ENCODE measurements at regions not wholly inside any gene's neighbourhood (a gene's known extent, or its start where the extent isn't known, plus 50 kb on each side); places are given as distances from the start of the nearest gene placed in this dataset.
"Not testable (repeated sequence)": the region's sequence is repeated elsewhere in the genome, so short reads cannot be mapped to it uniquely, and the experiment has no call there.

GRCh38 chr12:123061441-123062205 is 81.1 kb downstream of the ARL6IP4 start:
- no peak for DNase-seq (ENCODE audit: low spot score)

DNA sequence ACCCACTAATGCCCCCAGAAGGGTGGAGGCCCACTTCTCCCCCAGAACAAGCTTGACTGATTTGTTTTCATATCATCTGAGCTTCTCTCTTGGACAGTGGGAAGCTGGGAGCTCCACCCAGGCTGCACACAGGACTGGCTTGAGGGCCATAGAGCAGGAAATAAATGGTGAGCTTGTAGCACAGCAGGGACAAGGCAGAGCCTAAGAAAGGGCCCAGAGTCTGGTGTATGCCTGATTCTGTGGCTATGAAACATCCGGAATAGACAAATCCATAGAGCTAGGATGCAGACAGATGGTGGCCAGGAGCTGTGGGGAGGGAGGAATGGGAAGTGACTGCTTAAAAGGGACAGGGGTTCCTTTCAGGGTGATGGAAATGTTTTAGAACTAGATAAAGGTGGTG is 79.0 kb downstream of the ARL6IP4 start:
- no peak for DNase-seq (ENCODE audit: low spot score)

DNA sequence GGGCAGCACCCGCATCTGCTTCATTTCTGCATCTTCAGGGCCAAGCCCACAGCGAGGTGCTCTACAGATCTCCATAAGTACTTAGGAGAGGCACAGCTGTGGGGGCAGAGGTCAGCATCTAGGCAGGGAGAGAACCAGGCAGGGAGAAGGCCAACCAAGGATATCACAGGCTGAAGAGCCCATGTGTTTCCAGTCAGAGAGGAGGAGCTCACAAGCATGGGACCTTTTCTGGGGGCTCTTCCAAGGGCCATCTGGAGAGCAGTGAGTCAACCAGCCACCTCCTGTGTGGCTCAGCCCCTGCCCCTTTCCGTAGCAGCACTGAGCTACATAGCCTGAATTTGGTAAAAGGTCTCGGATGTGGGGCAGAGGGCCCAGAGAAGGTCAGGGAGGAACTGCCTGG is 78.5 kb downstream of the ARL6IP4 start:
- DNase-seq (ENCODE audit: low spot score) = no peak

- no peak for DNase-seq (ENCODE audit: low spot score)
Observed at GRCh38 chr12:123058481-123058880, 78.0 kb downstream of the ARL6IP4 start.

- DNase-seq (ENCODE audit: low spot score) = no peak
Observed at GRCh38 chr12:123057513-123058265, 77.2 kb downstream of the ARL6IP4 start.

- no peak for DNase-seq (ENCODE audit: low spot score)
Observed at GRCh38 chr12:123056709-123057108, 76.2 kb downstream of the ARL6IP4 start.

DNA sequence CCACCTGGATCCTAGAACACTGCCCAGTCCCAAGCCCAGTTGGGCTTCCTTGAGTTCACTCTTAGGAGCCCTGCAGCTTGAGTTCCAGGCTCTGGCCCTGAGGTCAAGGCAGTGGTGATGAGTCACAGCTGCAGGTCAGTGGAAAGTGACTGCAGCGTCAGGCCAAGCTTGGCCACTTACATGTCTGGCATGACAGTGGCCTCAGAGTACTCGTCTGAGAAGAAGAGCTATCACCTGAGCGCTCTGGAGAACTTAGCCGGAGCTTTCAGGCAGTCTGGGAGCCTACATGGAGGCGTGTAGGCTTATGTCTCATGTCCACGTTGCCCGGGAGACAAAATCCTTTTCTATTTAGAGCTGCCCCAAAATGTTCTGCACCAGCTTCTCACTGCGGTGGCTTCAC is 75.6 kb downstream of the ARL6IP4 start:
- DNase-seq (ENCODE audit: low spot score) = no peak

DNA sequence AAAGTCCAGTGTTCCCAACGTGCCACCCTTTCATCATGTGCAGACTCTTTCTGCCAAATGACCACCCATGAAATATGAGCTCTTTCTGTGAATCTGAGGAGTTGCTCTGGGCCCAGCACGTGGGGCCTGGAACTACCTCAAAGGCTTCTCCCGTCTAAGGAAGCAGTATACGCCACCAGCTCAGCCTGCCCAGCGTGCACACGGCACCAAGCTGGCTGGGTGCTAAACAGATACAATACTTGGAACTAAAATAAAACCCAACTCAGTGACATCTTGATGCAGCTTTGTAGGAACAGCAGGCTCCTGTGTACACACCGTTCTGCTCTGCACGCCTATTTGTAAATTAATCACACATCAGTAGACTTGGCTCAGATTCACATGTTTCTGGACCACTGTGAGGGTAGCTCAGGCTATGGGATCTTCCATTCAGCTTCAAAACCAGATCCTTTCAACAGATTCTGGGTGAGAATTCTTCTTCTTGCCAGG is 74.8 kb downstream of the ARL6IP4 start:
- no peak for DNase-seq (ENCODE audit: low spot score)

- DNase-seq (ENCODE audit: low spot score) = no peak
Observed at GRCh38 chr12:123054371-123054770, 73.9 kb downstream of the ARL6IP4 start.

DNA sequence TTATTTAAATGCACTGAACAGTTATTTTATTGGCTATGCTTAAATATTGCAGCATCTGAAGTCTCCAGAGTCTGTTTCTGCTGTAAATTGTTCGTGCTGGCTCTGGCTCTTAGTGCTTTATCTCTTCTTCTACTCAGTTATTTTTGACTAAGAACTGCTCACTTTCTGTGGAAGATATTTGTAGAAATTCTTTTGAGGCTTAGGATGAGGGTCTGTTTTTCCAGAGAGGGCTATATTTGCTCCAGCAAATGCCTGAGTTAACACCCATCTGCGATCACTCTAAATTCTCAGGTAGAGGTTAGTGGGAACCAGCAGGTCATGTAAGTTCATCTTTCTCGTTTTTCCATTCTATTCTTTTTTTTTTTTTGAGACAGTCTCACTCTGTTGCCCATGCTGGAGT is 71.1 kb downstream of the ARL6IP4 start:
- no peak for DNase-seq (ENCODE audit: low spot score)

- DNase-seq (ENCODE audit: low spot score) = no peak
Observed at GRCh38 chr12:123050913-123051312, 70.4 kb downstream of the ARL6IP4 start.

- DNase-seq (ENCODE audit: low spot score) = no peak
Observed at GRCh38 chr12:123050331-123050831, 69.9 kb downstream of the ARL6IP4 start.

- no peak for DNase-seq (ENCODE audit: low spot score)
Observed at GRCh38 chr12:123049398-123050240, 69.1 kb downstream of the ARL6IP4 start.

DNA sequence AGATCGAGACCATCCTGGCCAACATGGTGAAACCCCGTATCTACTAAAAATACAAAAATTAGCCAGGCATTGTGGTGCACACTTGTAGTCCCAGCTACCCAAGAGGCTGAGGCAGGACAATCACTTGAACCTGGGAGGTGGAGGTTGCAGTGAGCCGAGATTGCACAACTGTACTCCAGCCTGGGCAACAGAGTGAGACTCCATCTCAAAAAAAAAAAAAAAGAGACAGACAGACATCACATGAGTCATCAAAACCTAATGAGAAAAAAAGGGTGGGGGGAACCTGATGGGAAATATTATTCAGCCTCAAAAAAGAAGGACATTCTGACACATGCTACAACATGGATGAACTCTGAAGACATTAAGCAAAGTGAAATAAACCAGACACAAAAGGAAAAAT is 67.4 kb downstream of the ARL6IP4 start:
- DNase-seq (ENCODE audit: low spot score) = not testable (repeated sequence)

DNA sequence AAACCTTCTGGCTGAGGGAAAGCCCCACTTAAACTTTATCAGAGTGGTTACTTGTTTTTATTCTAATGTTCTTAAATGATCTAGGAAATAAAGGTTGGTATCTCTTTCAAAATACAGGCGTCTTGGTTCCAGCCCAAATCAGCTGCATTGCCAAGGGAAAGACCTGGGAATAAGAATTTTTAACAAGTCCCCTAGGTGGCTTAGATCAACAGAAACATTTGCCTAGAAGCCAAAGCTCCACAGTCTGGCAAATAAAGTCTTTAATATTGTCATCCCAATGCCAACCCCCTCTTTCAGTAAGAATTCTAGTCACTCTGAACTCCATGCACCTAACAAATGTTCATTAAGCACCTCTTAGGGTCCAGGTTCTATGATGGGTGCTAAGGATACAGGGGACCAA is 66.8 kb downstream of the ARL6IP4 start:
- DNase-seq (ENCODE audit: low spot score) = no peak

DNA sequence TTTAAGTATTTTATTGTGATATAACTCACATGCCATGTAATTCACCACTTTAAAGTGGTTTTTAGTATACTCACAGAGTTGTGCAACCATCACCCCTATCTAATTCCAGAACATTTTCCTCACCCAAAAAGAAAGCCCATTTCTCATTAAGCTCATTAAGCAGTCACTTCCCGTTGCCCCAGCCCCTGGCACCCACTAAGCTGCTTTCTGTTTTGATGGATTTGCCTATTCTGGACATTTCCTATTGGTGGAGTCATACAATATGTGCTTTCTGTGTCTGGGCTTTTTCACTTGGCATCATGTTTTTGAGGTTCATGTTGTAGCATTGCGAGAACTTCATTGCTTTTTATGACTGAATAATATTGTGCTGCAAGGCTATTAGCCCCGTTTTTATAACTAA is 66.0 kb downstream of the ARL6IP4 start:
- DNase-seq (ENCODE audit: low spot score) = no peak

- no peak for DNase-seq (ENCODE audit: low spot score)
Observed at GRCh38 chr12:123045678-123046077, 65.2 kb downstream of the ARL6IP4 start.

GRCh38 chr12:123044351-123044750 is 63.9 kb downstream of the ARL6IP4 start:
- DNase-seq (ENCODE audit: low spot score) = no peak

- DNase-seq (ENCODE audit: low spot score) = peak; percentile 72
Observed at GRCh38 chr12:123043536-123044001, 63.1 kb downstream of the ARL6IP4 start.

- no peak for DNase-seq (ENCODE audit: low spot score)
Observed at GRCh38 chr12:123042833-123043232, 62.4 kb downstream of the ARL6IP4 start.

DNA sequence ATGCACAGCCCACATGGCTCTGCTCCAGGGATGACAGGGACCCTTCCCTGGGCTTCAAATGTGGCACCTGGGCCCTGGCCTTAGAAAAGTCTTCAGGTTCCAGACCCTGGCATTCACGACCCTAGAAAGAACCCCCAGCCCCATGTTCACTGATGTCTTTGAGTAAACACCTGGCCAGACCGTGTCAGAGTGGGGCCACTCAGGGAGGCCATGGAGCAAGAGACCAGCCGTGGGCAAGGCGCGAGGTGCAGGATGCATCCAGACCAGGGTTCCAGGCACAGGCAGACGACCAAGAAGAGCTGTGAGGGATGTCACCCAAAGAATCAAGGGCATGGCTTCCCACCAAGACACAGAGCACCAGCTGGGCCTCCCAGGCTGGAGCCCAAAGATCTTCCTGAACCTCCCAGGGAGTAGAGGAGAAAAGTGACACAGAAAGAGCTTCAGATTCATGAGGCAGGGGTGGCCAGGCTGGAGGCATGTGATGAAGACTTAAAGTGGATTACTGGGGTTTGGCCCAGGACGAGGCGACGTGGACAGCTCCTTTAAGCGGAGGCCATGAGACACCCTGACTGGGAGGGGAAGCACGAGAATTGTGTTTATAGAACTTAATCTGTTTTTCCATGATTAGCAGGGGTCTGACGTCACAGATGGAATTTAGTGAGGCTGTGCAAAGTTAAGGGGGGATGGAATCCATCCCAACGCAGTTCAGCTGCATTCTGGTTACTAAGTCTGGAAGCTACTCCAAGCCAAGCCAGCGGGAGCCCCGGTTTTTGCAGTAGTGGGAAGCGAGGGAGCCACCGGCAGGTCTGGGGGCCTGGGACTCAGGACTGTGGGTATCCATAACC is 61.6 kb downstream of the ARL6IP4 start:
- DNase-seq (ENCODE audit: low spot score) = no peak

All from HuH-7.5 (cell line).